ENCODE measurements at regions not wholly inside any gene's neighbourhood (a gene's known extent, or its start where the extent isn't known, plus 50 kb on each side); places are given as distances from the start of the nearest gene placed in this dataset.

DNA sequence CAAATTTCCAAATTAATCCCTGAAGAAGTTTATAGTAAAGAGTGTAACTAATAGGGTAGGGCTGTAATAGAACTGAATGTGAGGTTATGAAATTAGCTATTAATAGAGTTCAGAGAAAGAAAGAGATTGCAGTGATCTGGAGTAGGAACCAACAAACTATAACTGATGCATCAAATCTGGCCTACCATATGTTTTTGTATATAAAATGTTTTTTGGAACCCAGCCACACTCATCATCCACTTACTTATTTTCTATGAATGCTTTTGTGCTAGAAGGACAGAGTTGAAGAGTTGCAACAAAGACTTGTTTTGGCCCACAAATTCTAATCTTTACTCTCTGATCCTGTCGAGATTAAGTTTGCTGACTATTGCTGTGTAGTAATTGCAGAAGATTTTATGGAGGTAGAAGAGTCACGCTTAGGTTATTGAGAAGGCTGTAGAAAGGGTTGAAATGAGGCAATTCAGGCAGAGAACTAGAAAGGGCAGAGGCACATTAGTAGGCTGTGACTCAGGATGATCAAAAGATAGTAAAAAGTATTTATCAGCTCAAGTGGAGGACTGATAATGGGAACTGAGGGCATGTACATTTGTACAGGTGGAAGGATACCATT, 298.7 kb upstream of the EMCN start:
- WGBS (ENCODE audit: low lambda C conversion rate, missing lambda C conversion rate) = 54% methylated on average over 2 of the region's 2 CpGs
- Histone ChIP-seq H3K4me2 (no peak overlapping the region), H3K36me3 (replicated peaks; ENCODE audit: insufficient read depth, low read depth) (no peaks in the 10 kb centered on the region), H3K27me3 (no peaks in the 10 kb centered on the region), H3K79me2 (no peaks in the 10 kb centered on the region), H3K9me2 (replicated peaks; ENCODE audit: insufficient read depth) (no peaks in the 10 kb centered on the region), H3K4me1 (ENCODE audit: insufficient read depth) (no peaks in the 10 kb centered on the region), H4K20me1 (ENCODE audit: insufficient read depth, poor library complexity, severe bottlenecking) (no peaks in the 10 kb centered on the region), H3K9me3 (ENCODE audit: low read depth) (no peaks in the 10 kb centered on the region), H2AFZ (no peak overlapping the region), H3K27ac (no peak overlapping the region), H3K4me3 (no peak overlapping the region)
- TF ChIP-seq EZH2 (IDR thresholded peaks at IDR 0.05; ENCODE audit: borderline replicate concordance) = no peak
- TF ChIP-seq, protein P1, sequence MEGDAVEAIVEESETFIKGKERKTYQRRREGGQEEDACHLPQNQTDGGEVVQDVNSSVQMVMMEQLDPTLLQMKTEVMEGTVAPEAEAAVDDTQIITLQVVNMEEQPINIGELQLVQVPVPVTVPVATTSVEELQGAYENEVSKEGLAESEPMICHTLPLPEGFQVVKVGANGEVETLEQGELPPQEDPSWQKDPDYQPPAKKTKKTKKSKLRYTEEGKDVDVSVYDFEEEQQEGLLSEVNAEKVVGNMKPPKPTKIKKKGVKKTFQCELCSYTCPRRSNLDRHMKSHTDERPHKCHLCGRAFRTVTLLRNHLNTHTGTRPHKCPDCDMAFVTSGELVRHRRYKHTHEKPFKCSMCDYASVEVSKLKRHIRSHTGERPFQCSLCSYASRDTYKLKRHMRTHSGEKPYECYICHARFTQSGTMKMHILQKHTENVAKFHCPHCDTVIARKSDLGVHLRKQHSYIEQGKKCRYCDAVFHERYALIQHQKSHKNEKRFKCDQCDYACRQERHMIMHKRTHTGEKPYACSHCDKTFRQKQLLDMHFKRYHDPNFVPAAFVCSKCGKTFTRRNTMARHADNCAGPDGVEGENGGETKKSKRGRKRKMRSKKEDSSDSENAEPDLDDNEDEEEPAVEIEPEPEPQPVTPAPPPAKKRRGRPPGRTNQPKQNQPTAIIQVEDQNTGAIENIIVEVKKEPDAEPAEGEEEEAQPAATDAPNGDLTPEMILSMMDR (IDR thresholded peaks at IDR 0.05; ENCODE audit: poor library complexity) = no peak
- no peak for TF ChIP-seq EZH2phosphoT487 (IDR thresholded peaks at IDR 0.05; ENCODE audit: low read depth, severe bottlenecking, unreplicated experiment)
- DNase-seq (ENCODE audit: low spot score) = peak; percentile 15

DNA sequence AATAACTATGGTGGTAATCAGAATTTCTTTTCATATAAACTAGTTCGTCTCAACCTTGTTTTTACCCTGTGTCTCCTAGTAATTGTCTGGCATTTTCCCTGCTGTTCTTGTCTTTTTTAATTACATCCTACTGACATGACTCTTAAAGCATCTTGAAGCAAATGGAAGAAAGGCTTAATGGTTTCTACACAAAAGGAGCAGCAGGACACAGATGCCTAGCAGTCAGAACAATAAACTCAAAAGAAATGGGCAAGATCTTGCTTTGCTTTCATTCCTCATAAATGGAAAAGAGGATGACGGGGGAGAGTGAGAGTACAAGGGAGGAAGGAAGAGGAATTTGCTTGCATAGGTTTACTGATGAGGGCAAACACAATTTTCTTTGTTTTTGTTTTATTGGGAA, 293.2 kb upstream of the EMCN start:
- Histone ChIP-seq H3K4me3 (no peak overlapping the region), H3K79me2 (no peaks in the 10 kb centered on the region), H4K20me1 (ENCODE audit: insufficient read depth, poor library complexity, severe bottlenecking) (no peaks in the 10 kb centered on the region), H3K36me3 (replicated peaks; ENCODE audit: insufficient read depth, low read depth) (no peaks in the 10 kb centered on the region), H3K9me2 (replicated peaks; ENCODE audit: insufficient read depth) (no peaks in the 10 kb centered on the region), H3K4me2 (no peak overlapping the region), H3K27me3 (no peaks in the 10 kb centered on the region), H3K4me1 (ENCODE audit: insufficient read depth) (no peaks in the 10 kb centered on the region), H3K27ac (no peak overlapping the region), H2AFZ (no peak overlapping the region), H3K9me3 (ENCODE audit: low read depth) (no peaks in the 10 kb centered on the region)
- TF ChIP-seq EZH2 (IDR thresholded peaks at IDR 0.05; ENCODE audit: borderline replicate concordance) = no peak
- TF ChIP-seq, protein P1 (IDR thresholded peaks at IDR 0.05; ENCODE audit: poor library complexity) = no peak
- no peak for TF ChIP-seq EZH2phosphoT487 (IDR thresholded peaks at IDR 0.05; ENCODE audit: low read depth, severe bottlenecking, unreplicated experiment)
- WGBS (ENCODE audit: low lambda C conversion rate, missing lambda C conversion rate) = 71% methylated on average over 2 of the region's 2 CpGs
- DNase-seq (ENCODE audit: low spot score) = no peak

DNA sequence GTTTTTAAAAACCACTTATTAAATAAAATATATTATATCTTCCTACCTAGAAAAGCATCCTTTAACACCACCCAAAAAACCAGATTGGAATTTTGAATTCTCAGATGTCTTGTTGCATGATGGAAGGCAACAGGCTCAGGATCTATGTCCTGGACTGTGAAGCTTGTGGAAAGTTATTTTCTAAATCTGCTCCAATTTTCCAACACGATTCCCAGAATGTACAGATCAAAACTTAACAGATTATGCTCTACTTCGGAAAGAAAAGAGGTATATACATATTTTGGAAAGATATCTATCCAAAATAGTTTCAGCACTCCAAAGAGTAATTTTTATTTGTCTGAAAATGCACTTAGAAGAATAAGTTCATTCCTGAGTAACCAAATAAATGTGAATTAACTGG, 291.7 kb upstream of the EMCN start:
- TF ChIP-seq, protein P1 (IDR thresholded peaks at IDR 0.05; ENCODE audit: poor library complexity) = no peak
- no peak for TF ChIP-seq EZH2 (IDR thresholded peaks at IDR 0.05; ENCODE audit: borderline replicate concordance)
- no peak for TF ChIP-seq EZH2phosphoT487 (IDR thresholded peaks at IDR 0.05; ENCODE audit: low read depth, severe bottlenecking, unreplicated experiment)
- H3K27ac ChIP-seq = no peak overlapping the region
- no peaks in the 10 kb centered on the region for H3K4me1 ChIP-seq (ENCODE audit: insufficient read depth)
- H3K9me2 ChIP-seq (replicated peaks; ENCODE audit: insufficient read depth) = no peaks in the 10 kb centered on the region
- DNase-seq (ENCODE audit: low spot score) = no peak
- H3K4me3 ChIP-seq = no peak overlapping the region
- no peaks in the 10 kb centered on the region for H3K36me3 ChIP-seq (replicated peaks; ENCODE audit: insufficient read depth, low read depth)
- H3K4me2 ChIP-seq = no peak overlapping the region
- H2AFZ ChIP-seq = no peak overlapping the region
- H3K9me3 ChIP-seq (ENCODE audit: low read depth) = no peaks in the 10 kb centered on the region
- H4K20me1 ChIP-seq (ENCODE audit: insufficient read depth, poor library complexity, severe bottlenecking) = no peaks in the 10 kb centered on the region
- 80% methylated on average over 2 of the region's 2 CpGs for WGBS (ENCODE audit: low lambda C conversion rate, missing lambda C conversion rate)
- no peaks in the 10 kb centered on the region for H3K27me3 ChIP-seq
- no peaks in the 10 kb centered on the region for H3K79me2 ChIP-seq

DNA sequence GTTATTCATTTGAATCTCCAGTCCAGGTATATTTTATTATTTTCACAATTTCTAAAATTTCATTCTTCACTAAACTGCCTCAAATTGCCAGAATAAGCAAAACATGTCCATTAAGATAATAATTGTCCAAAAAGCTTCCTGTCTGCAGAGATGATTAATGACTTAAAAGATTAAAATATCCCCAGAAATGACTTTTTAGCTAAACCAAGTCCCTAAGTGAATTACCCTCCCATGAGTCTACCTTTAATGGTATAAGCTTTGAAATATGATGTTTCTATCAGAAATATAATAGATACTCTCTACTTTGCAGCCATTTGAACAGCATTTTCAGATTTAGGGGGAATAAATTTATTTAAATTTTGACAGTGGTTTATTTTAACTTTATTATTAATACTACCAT, 289.2 kb upstream of the EMCN start:
- Histone ChIP-seq H3K79me2 (no peaks in the 10 kb centered on the region), H3K4me3 (no peak overlapping the region), H2AFZ (no peak overlapping the region), H3K27me3 (no peaks in the 10 kb centered on the region), H3K27ac (no peak overlapping the region), H3K9me3 (ENCODE audit: low read depth) (no peaks in the 10 kb centered on the region), H3K36me3 (replicated peaks; ENCODE audit: insufficient read depth, low read depth) (no peaks in the 10 kb centered on the region), H3K9me2 (replicated peaks; ENCODE audit: insufficient read depth) (no peaks in the 10 kb centered on the region), H3K4me2 (no peak overlapping the region), H3K4me1 (ENCODE audit: insufficient read depth) (no peaks in the 10 kb centered on the region), H4K20me1 (ENCODE audit: insufficient read depth, poor library complexity, severe bottlenecking) (no peaks in the 10 kb centered on the region)
- TF ChIP-seq EZH2 (IDR thresholded peaks at IDR 0.05; ENCODE audit: borderline replicate concordance) (no peak), EZH2phosphoT487 (IDR thresholded peaks at IDR 0.05; ENCODE audit: low read depth, severe bottlenecking, unreplicated experiment) (no peak)
- TF ChIP-seq, protein P1 (IDR thresholded peaks at IDR 0.05; ENCODE audit: poor library complexity) = no peak
- DNase-seq (ENCODE audit: low spot score) = no peak
